Smooth muscle cell (in vitro differentiated cells): ENCODE measurements at regions not wholly inside any gene's neighbourhood (a gene's known extent, or its start where the extent isn't known, plus 50 kb on each side); places are given as distances from the start of the nearest gene placed in this dataset.

Source experiments
- DNase-seq: peaks from one replicate; lab custom pipeline; 2025; ENCODE audit not compliant: unreplicated experiment; lab: John Stamatoyannopoulos, UW
- H2AFZ ChIP-seq: fragments of 200-600 bp; sonication (generic); 2 replicates; pipeline ENCODE4 v1.6.0; 2016; ENCODE audit warnings: antibody characterized with exemption, low read depth, mild to moderate bottlenecking
- H3F3A ChIP-seq: fragments of 200-600 bp; sonication (generic); 2 replicates; pipeline ENCODE4 v1.6.0; 2017; ENCODE audit warnings: antibody characterized with exemption, low read depth
- H3K27ac ChIP-seq: fragments of 200-600 bp; sonication (generic); 2 replicates; pipeline ENCODE4 v1.5.1; 2016; ENCODE audit warnings: low read depth, mild to moderate bottlenecking
- H3K27me3 ChIP-seq: fragments of 200-600 bp; sonication (generic); 2 replicates; pipeline ENCODE4 v1.6.1; 2016; ENCODE audit warnings: low read depth, mild to moderate bottlenecking
- H3K36me3 ChIP-seq: fragments of 200-600 bp; sonication (generic); 2 replicates; pipeline ENCODE4 v1.5.1; 2016; ENCODE audit warnings: low read depth
- H3K4me1 ChIP-seq: fragments of 200-600 bp; sonication (generic); 2 replicates; pipeline ENCODE4 v1.5.1; 2016; ENCODE audit warnings: low read depth
- H3K4me2 ChIP-seq: fragments of 200-600 bp; sonication (generic); 2 replicates; pipeline ENCODE4 v1.6.0; 2016; ENCODE audit warnings: mild to moderate bottlenecking
- H3K4me3 ChIP-seq: fragments of 200-600 bp; sonication (generic); 2 replicates; pipeline ENCODE4 v1.5.1; 2016; ENCODE audit warnings: mild to moderate bottlenecking
- H3K79me2 ChIP-seq: fragments of 200-600 bp; sonication (generic); 2 replicates; pipeline ENCODE4 v1.6.0; 2016; ENCODE audit warnings: low read depth, mild to moderate bottlenecking
- H3K9ac ChIP-seq: fragments of 200-600 bp; sonication (generic); 2 replicates; pipeline ENCODE4 v1.6.0; 2016; ENCODE audit warnings: low read depth
- H3K9me3 ChIP-seq: fragments of 200-600 bp; sonication (generic); replicated peaks from 2 replicates; pipeline ENCODE4 v1.5.1; 2016; ENCODE audit warnings: low read depth
- H4K20me1 ChIP-seq: fragments of 200-600 bp; sonication (generic); 2 replicates; pipeline ENCODE4 v1.6.0; 2016; ENCODE audit warnings: low read depth
- CTCF ChIP-seq: fragments of 200-600 bp; sonication (generic); IDR thresholded peaks from 2 replicates; pipeline ENCODE4 v1.5.1; 2017; ENCODE audit warnings: borderline replicate concordance, mild to moderate bottlenecking, antibody characterized with exemption; ENCODE audit not compliant: insufficient read depth, poor library complexity, severe bottlenecking
- WGBS: methylation state at CpG from one replicate; pipeline ENCODE4 v1.1.7; 2016; ENCODE audit warnings: low lambda C conversion rate; 5-methylcytosine and 5-hydroxymethylcytosine counted together

DNA sequence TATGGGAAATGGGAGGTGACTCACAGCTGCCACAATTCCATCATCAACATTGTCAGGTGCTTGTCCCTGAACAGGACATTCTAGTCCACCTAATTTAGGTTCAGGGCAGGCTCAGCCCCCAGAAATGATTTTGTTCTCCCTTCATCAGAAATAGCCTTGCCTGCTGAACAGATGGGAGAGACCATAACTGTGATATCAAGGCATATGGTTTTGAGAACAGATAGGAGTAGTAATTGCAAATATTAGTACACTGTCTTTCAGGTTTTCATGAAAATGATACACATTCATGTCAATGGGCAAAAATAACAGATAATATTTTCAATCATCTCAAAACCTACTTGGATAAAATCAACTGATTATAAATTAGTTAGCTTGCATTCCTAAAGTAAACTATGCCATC lies 316.5 kb downstream of the MBD2 start:
- Histone ChIP-seq H3K9me3 (no peaks in the 10 kb centered on the region), H3F3A (no peaks in the 10 kb centered on the region), H3K79me2 (no peaks in the 10 kb centered on the region), H3K27me3 (no peaks in the 10 kb centered on the region), H3K4me3 (no peak overlapping the region), H3K27ac (no peak overlapping the region), H3K9ac (no peak overlapping the region), H4K20me1 (no peaks in the 10 kb centered on the region), H2AFZ (no peak overlapping the region), H3K4me1 (no peaks in the 10 kb centered on the region), H3K36me3 (no peaks in the 10 kb centered on the region), H3K4me2 (no peak overlapping the region)
- no peak for DNase-seq
- no peak for TF ChIP-seq CTCF

DNA sequence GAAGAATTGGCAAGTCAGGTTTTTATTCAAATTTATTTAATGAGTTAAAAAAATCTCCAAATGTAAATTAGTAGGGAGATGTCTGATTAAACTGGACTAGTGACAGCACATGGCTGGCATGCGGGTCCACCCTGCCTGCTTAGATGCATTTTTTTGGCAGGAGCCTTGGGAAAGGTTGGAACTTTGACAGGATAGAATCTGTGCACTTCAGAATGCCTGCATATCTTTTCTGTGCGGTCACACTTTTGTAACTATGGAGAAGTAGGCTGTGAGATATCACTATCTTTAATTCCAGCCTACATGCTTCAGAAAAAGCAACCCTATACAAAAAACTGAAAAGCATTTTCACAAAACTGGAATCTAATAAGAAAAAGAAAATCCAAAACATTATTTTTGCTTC lies 317.8 kb downstream of the MBD2 start:
- H3K4me3 ChIP-seq: no peak overlapping the region
- H3K36me3 ChIP-seq: no peaks in the 10 kb centered on the region
- H3K27me3 ChIP-seq: no peaks in the 10 kb centered on the region
- no peak overlapping the region for H3K27ac ChIP-seq
- no peak overlapping the region for H3K4me2 ChIP-seq
- WGBS: 96% methylated on average over 2 of the region's 2 CpGs
- no peaks in the 10 kb centered on the region for H3K79me2 ChIP-seq
- no peak for DNase-seq
- no peak overlapping the region for H2AFZ ChIP-seq
- TF ChIP-seq CTCF: no peak
- no peaks in the 10 kb centered on the region for H3F3A ChIP-seq
- H4K20me1 ChIP-seq: no peaks in the 10 kb centered on the region
- no peak overlapping the region for H3K9ac ChIP-seq
- H3K4me1 ChIP-seq: no peaks in the 10 kb centered on the region
- H3K9me3 ChIP-seq: no peaks in the 10 kb centered on the region

GRCh38 chr18:53894675-53895442 lies 329.6 kb downstream of the MBD2 start:
- 86% methylated on average over 5 of the region's 5 CpGs for WGBS
- no peaks in the 10 kb centered on the region for H3K27me3 ChIP-seq

More at GRCh38 chr18:53894675-53895442, 329.6 kb downstream of the MBD2 start:
- no peaks in the 10 kb centered on the region for H3K4me1 ChIP-seq
- no peaks in the 10 kb centered on the region for H4K20me1 ChIP-seq
- no peak for DNase-seq
- H3K79me2 ChIP-seq: no peaks in the 10 kb centered on the region
- no peak overlapping the region for H3K4me3 ChIP-seq
- no peaks in the 10 kb centered on the region for H3K9me3 ChIP-seq
- TF ChIP-seq CTCF: no peak
- H3F3A ChIP-seq: no peaks in the 10 kb centered on the region
- no peak overlapping the region for H3K4me2 ChIP-seq
- no peak overlapping the region for H2AFZ ChIP-seq
- H3K9ac ChIP-seq: no peak overlapping the region
- H3K36me3 ChIP-seq: no peaks in the 10 kb centered on the region
- no peak overlapping the region for H3K27ac ChIP-seq
